K562 (cell line): ENCODE measurements at regions not wholly inside any gene's neighbourhood (a gene's known extent, or its start where the extent isn't known, plus 50 kb on each side); places are given as distances from the start of the nearest gene placed in this dataset.

Experiments
- ATAC-seq: fragments of 200-7000 bp; cut with Tn5 transposase; 3 replicates; pipeline ENCODE4 v1.9.1; 2020; ENCODE audit warnings: moderate library complexity
- BruUV-seq: library from RNA; stranded (reverse); fragments of 400-500 nt; replicated peaks from 2 replicates; lab custom pipeline; 2021; lab: Mats Ljungman, UMichigan
- CTCF ChIA-PET: fragments of 300-600 bp; formaldehyde crosslinking; extraction: SDS; loops from one replicate; lab custom pipeline; 2021; ENCODE audit warnings: low intra/inter-chr PET ratio; lab: Yijun Ruan, JAX
- POLR2A ChIA-PET: fragments of 300-600, 350-650 bp; sonication (Branson Sonifier 250); formaldehyde crosslinking; extraction: SDS; loops from one replicate; lab custom pipeline; 2021; ENCODE audit warnings: antibody characterized with exemption, inconsistent platforms; lab: Yijun Ruan, JAX
- DNase-seq, 4 experiments: peaks; one replicate each; pipeline versions ENCODE4 v3.0.0 to v3.0.0-alpha.2; 2011 to 2018; ENCODE audit warnings: low spot score in 3 of 4, mixed read lengths in 3 of 4; ENCODE audit errors: extremely low read depth in 1 of 4
- FAIRE-seq: peaks from 2 replicates; lab custom pipeline; 2011; peaks lifted over from hg19 to GRCh38; lab: Jason Lieb, UNC
- H2AFZ ChIP-seq: 2 replicates; pipeline ENCODE4 v1.6.0; 2011; ENCODE audit warnings: low read depth, low read length, control low read depth, inconsistent platforms
- H3K27ac ChIP-seq: fragments of 200-600 bp; 3 replicates; pipeline ENCODE4 v1.8.0; 2011; ENCODE audit warnings: low read depth, mild to moderate bottlenecking, control low read depth, inconsistent platforms, low read length, moderate library complexity, mixed read lengths; ENCODE audit errors: extremely low read depth
- H3K27me3 ChIP-seq, 2 experiments: fragments of 300-600 bp in 1 of 2; 2 replicates in 1 of 2; 3 replicates in 1 of 2; pipeline versions ENCODE4 v1.6.0 to v1.8.0; 2011; ENCODE audit warnings: inconsistent platforms in 2 of 2, low read length in 2 of 2, mild to moderate bottlenecking in 1 of 2, mixed read lengths in 1 of 2, moderate library complexity in 1 of 2; ENCODE audit not compliant: control insufficient read depth in 2 of 2, insufficient read depth in 2 of 2
- H3K36me3 ChIP-seq: fragments of 300-600 bp; 3 replicates; pipeline ENCODE4 v1.8.0; 2011; ENCODE audit warnings: mild to moderate bottlenecking, low read length, inconsistent platforms; ENCODE audit not compliant: control insufficient read depth, insufficient read depth
- H3K4me1 ChIP-seq, 2 experiments: fragments of 200-600 bp in 1 of 2; replicated peaks in 1 of 2; 2 replicates in 1 of 2; 3 replicates in 1 of 2; pipeline versions ENCODE4 v1.5.1 to v1.8.0; 2011; ENCODE audit warnings: inconsistent platforms in 2 of 2, low read length in 2 of 2, mild to moderate bottlenecking in 1 of 2, mixed read lengths in 1 of 2, moderate library complexity in 1 of 2; ENCODE audit not compliant: control insufficient read depth in 2 of 2, insufficient read depth in 2 of 2
- H3K4me2 ChIP-seq: 2 replicates; pipeline ENCODE4 v1.6.1; 2011; ENCODE audit warnings: low read length, control low read depth, inconsistent platforms, mixed read lengths; ENCODE audit not compliant: insufficient read depth
- H3K4me3 ChIP-seq: fragments of 200-600 bp; sonication (generic), shearing (Covaris generic); 2 replicates; pipeline ENCODE4 v1.5.1; 2016; ENCODE audit warnings: control low read depth, inconsistent platforms
- H3K79me2 ChIP-seq: fragments of 200-600 bp; 3 replicates; pipeline ENCODE4 v1.8.0; 2011; ENCODE audit warnings: low read length, inconsistent platforms; ENCODE audit not compliant: control insufficient read depth, insufficient read depth
- H3K9ac ChIP-seq, 2 experiments: 2 replicates each; pipeline versions ENCODE4 v1.6.0 to v1.6.1; 2011; ENCODE audit warnings: low read depth in 2 of 2, low read length in 2 of 2, control low read depth in 1 of 2, inconsistent platforms in 1 of 2, mild to moderate bottlenecking in 1 of 2, mixed read lengths in 1 of 2; ENCODE audit not compliant: insufficient read depth in 1 of 2
- H3K9me1 ChIP-seq: one replicate; pipeline ENCODE4 v1.6.0; 2011; ENCODE audit warnings: inconsistent platforms, mild to moderate bottlenecking, low read length, moderate library complexity; ENCODE audit not compliant: control insufficient read depth, insufficient read depth
- H3K9me3 ChIP-seq: replicated peaks from 2 replicates; pipeline ENCODE4 v1.5.1; 2011; ENCODE audit warnings: low read depth, low read length, inconsistent platforms; ENCODE audit not compliant: control insufficient read depth, insufficient read depth
- H4K20me1 ChIP-seq: replicated peaks from 2 replicates; pipeline ENCODE4 v1.6.1; 2011; ENCODE audit warnings: low read length, inconsistent platforms, mixed read lengths; ENCODE audit not compliant: control insufficient read depth, insufficient read depth
- CREBBP ChIP-seq: IDR thresholded peaks from one replicate; pipeline ENCODE4 v1.6.1; 2012; ENCODE audit warnings: low read depth, mild to moderate bottlenecking, control low read depth, inconsistent platforms, low read length
- DEAF1 ChIP-seq: fragments of 450-650 bp; formaldehyde crosslinking; IDR thresholded peaks from 2 replicates; pipeline ENCODE4 v1.4.0; 2020; ENCODE audit warnings: mild to moderate bottlenecking, moderate library complexity
- HDAC2 ChIP-seq: fragments of 450-650 bp; IDR thresholded peaks from 2 replicates; pipeline ENCODE4 v1.6.1; 2016; ENCODE audit warnings: mild to moderate bottlenecking
- IRF2 ChIP-seq: sonication (generic); formaldehyde crosslinking; IDR thresholded peaks from 2 replicates; pipeline ENCODE4 v1.8.1; 2022; ENCODE audit warnings: mild to moderate bottlenecking, missing genetic modification reagents
- POLR3G ChIP-seq: IDR thresholded peaks from 2 replicates; pipeline ENCODE4 v1.6.1; 2011; ENCODE audit not compliant: insufficient read length, insufficient replicate concordance; ENCODE audit errors: extremely low read depth
- TFAM ChIP-seq: fragments of 250-450 bp; sonication (Bioruptor Pico); conservative IDR thresholded peaks from 2 replicates; pipeline ENCODE4 v1.5.0; 2021; ENCODE audit warnings: mild to moderate bottlenecking, moderate library complexity
- ZBTB26 ChIP-seq: fragments of 450-650 bp; formaldehyde crosslinking; IDR thresholded peaks from 2 replicates; pipeline ENCODE4 v1.4.0; 2022; ENCODE audit warnings: missing genetic modification characterization
- WGBS: fragments of 100-300 bp; shearing (Covaris generic); methylation state at CpG from one replicate; pipeline ENCODE4 v1.1.6; 2016; ENCODE audit warnings: low coverage, mixed read lengths; ENCODE audit not compliant: insufficient coverage; ENCODE audit errors: missing lambda C conversion rate; 5-methylcytosine and 5-hydroxymethylcytosine counted together
- in situ Hi-C: fragments of 300-500 bp; cut with MboI; formaldehyde crosslinking; loops from 4 replicates; pipeline ENCODE4 v1.15.0; 2018; ENCODE audit warnings: inconsistent platforms, mixed read lengths
- intact Hi-C: fragments of 100-400 bp; cut with micrococcal nuclease; formaldehyde crosslinking; loops from 2 replicates; pipeline ENCODE4 v1.14.2; 2022

- TF ChIP-seq IRF2 (no peak), HDAC2 (no peak), ZBTB26 (CRISPR knock-in tag) (no peak), CREBBP (no peak), POLR3G (no peak), TFAM (CRISPR knock-in tag) (no peak), DEAF1 (no peak)
- no peaks in the 10 kb centered on the region for H3K27me3 ChIP-seq
- H3K4me2 ChIP-seq: no peak overlapping the region
- BruUV-seq: no TSS peak
- no peaks in the 10 kb centered on the region for H4K20me1 ChIP-seq
- H3K4me1 ChIP-seq: no peaks in the 10 kb centered on the region
- FAIRE-seq (no peak), DNase-seq (no peak), ATAC-seq (no peak)
- H2AFZ ChIP-seq: no peak overlapping the region
- no peak overlapping the region for H3K27ac ChIP-seq
- H3K4me3 ChIP-seq: no peak overlapping the region
- H3K36me3 ChIP-seq: no peaks in the 10 kb centered on the region
- CTCF ChIA-PET: no interaction called here
- in situ Hi-C loops: no loop called here
- no peaks in the 10 kb centered on the region for H3K79me2 ChIP-seq
- no peak overlapping the region for H3K9ac ChIP-seq
- POLR2A ChIA-PET: no interaction called here
- no peaks in the 10 kb centered on the region; the same call in 1 of the 2 replicates for H3K9me3 ChIP-seq
- WGBS: 1% methylated on average over 4 of the region's 4 CpGs
- H3K9me1 ChIP-seq: no peaks in the 10 kb centered on the region
- intact Hi-C loops: no loop called here
Observed at GRCh38 chr18:27349284-27349882, 164.3 kb upstream of the CHST9 start.
